OCI-LY1 (cell line): ENCODE measurements at regions not wholly inside any gene's neighbourhood (a gene's known extent, or its start where the extent isn't known, plus 50 kb on each side); places are given as distances from the start of the nearest gene placed in this dataset.

ENCODE experiments used
- H2AFZ ChIP-seq: fragments of 200-600 bp; sonication (generic), shearing (Covaris generic); 2 replicates; pipeline ENCODE4 v1.6.0; 2014; ENCODE audit warnings: antibody characterized with exemption, mild to moderate bottlenecking, low read length
- H3F3A ChIP-seq: fragments of 200-600 bp; sonication (generic), shearing (Covaris generic); 2 replicates; pipeline ENCODE4 v1.6.0; 2014; ENCODE audit warnings: mild to moderate bottlenecking, antibody characterized with exemption, low read length, moderate library complexity; ENCODE audit not compliant: insufficient read depth
- H3K27ac ChIP-seq: fragments of 200-600 bp; sonication (generic); 2 replicates; pipeline ENCODE4 v1.5.1; 2014; ENCODE audit warnings: low read length, mixed run types, mild to moderate bottlenecking, low read depth; ENCODE audit not compliant: poor library complexity, severe bottlenecking
- H3K27me3 ChIP-seq: fragments of 200-600 bp; sonication (generic); 2 replicates; pipeline ENCODE4 v1.6.0; 2014; ENCODE audit warnings: antibody characterized with exemption, mild to moderate bottlenecking, low read length, moderate library complexity; ENCODE audit not compliant: insufficient read depth
- H3K36me3 ChIP-seq: fragments of 200-600 bp; sonication (generic); 2 replicates; pipeline ENCODE4 v1.6.1; 2014; ENCODE audit warnings: mild to moderate bottlenecking, antibody characterized with exemption, low read length, moderate library complexity, mixed read lengths; ENCODE audit not compliant: insufficient read depth
- H3K4me1 ChIP-seq: fragments of 200-600 bp; sonication (generic); 2 replicates; pipeline ENCODE4 v1.5.1; 2014; ENCODE audit warnings: mild to moderate bottlenecking, low read length, moderate library complexity; ENCODE audit not compliant: insufficient read depth, severe bottlenecking
- H3K4me2 ChIP-seq: fragments of 200-600 bp; sonication (generic), shearing (Covaris generic); 2 replicates; pipeline ENCODE4 v1.6.1; 2014; ENCODE audit warnings: low read length
- H3K4me3 ChIP-seq: fragments of 200-600 bp; sonication (generic); 2 replicates; pipeline ENCODE4 v1.5.1; 2014; ENCODE audit warnings: low read length, low read depth, mild to moderate bottlenecking, mixed read lengths; ENCODE audit not compliant: poor library complexity, severe bottlenecking
- H3K79me2 ChIP-seq: fragments of 200-600 bp; shearing (Covaris generic); 2 replicates; pipeline ENCODE4 v1.6.1; 2016; ENCODE audit warnings: mixed run types, low read length, mixed read lengths; ENCODE audit not compliant: insufficient read depth
- H3K9ac ChIP-seq: fragments of 200-600 bp; sonication (generic), shearing (Covaris generic); 2 replicates; pipeline ENCODE4 v1.6.1; 2014; ENCODE audit warnings: mild to moderate bottlenecking, low read length, mixed read lengths
- H3K9me2 ChIP-seq: fragments of 200-600 bp; sonication (generic), shearing (Covaris generic); 2 replicates; pipeline ENCODE4 v1.6.1; 2014; ENCODE audit warnings: low read depth, mild to moderate bottlenecking, low read length, mixed read lengths
- H3K9me3 ChIP-seq: fragments of 200-600 bp; shearing (Covaris generic); 2 replicates; pipeline ENCODE4 v1.6.1; 2014; ENCODE audit warnings: low read length, mixed read lengths
- H4K20me1 ChIP-seq: fragments of 200-600 bp; sonication (generic), shearing (Covaris generic); 2 replicates; pipeline ENCODE4 v1.6.0; 2016; ENCODE audit warnings: mild to moderate bottlenecking, low read length; ENCODE audit not compliant: insufficient read depth
- CTCF ChIP-seq: fragments of 200-600 bp; sonication (generic), shearing (Covaris generic); IDR thresholded peaks from 2 replicates; pipeline ENCODE4 v1.5.1; 2017; ENCODE audit warnings: mild to moderate bottlenecking, antibody characterized with exemption, low read length, moderate library complexity, mixed read lengths
- EZH2 ChIP-seq: fragments of 200-600 bp; sonication (generic), shearing (Covaris generic); IDR thresholded peaks from 2 replicates; pipeline ENCODE4 v1.8.0; 2017; ENCODE audit warnings: borderline replicate concordance, mixed run types, mild to moderate bottlenecking, antibody characterized with exemption, low read length, moderate library complexity, mixed read lengths

DNA sequence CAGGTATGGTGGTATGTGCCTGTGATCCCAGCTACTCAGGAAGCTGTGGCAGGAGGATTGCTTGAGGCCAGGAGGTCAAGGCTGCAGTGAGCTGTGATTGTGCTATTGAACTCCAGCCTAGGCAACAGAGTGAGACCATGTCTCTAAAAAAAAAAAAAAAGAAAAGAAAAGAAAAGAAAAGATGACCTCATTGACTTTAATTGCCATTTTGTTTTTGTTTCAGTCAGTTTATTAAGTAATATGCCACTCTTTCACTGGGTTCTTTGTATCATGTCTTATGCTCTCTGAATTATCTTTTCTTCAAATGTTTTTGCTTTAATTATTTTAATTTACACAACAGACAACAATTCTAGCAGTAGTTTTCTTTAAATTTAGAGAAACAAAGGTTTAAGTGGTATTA, 293.8 kb downstream of the TSHZ3 start:
- H3K9ac ChIP-seq, result no peak overlapping the region
- no peak overlapping the region for H3K4me3 ChIP-seq
- H3K79me2 ChIP-seq, result no peaks in the 10 kb centered on the region

DNA sequence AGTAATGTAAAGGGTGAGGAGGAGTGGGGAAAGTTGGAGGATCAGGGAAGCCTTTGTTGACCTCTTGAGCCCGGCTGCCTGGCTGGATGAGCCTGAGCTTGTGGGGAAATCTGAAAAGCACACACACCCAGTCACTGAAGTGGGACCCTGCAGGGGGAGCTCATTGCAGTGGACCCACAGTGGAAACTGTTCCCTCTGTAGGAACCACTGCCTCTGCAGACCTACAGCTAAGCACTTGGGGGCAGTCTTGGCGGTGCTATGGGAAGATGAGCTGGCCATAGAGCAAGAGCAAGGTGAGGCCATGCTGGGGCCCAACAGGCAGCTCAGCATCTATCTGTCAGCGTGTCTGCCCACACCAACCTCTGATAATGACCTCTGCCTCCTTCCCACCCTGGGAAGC, 294.8 kb downstream of the TSHZ3 start:
- H2AFZ ChIP-seq, result no peak overlapping the region
- H3K4me1 ChIP-seq, result no peaks in the 10 kb centered on the region
- H3K27ac ChIP-seq, result no peak overlapping the region
- no peaks in the 10 kb centered on the region for H3K9me3 ChIP-seq
- no peaks in the 10 kb centered on the region for H4K20me1 ChIP-seq
- no peaks in the 10 kb centered on the region for H3K79me2 ChIP-seq
- no peaks in the 10 kb centered on the region for H3K36me3 ChIP-seq
- H3F3A ChIP-seq, result no peaks in the 10 kb centered on the region
- no peaks in the 10 kb centered on the region for H3K9me2 ChIP-seq
- H3K9ac ChIP-seq, result no peak overlapping the region
- H3K4me3 ChIP-seq, result no peak overlapping the region
- no peak overlapping the region for H3K4me2 ChIP-seq
- no peaks in the 10 kb centered on the region for H3K27me3 ChIP-seq
- TF ChIP-seq EZH2 (no peak), CTCF (peak; percentile 38; the same call in 1 of the 2 replicates)

More for the DNA sequence above, 293.8 kb downstream of the TSHZ3 start:
- Histone ChIP-seq H4K20me1 (no peaks in the 10 kb centered on the region), H3K36me3 (no peaks in the 10 kb centered on the region), H3K4me1 (no peaks in the 10 kb centered on the region), H3K27me3 (no peaks in the 10 kb centered on the region), H3F3A (no peaks in the 10 kb centered on the region), H3K9me3 (no peaks in the 10 kb centered on the region), H2AFZ (no peak overlapping the region), H3K27ac (no peak overlapping the region), H3K4me2 (no peak overlapping the region), H3K9me2 (no peaks in the 10 kb centered on the region)
- no peak for TF ChIP-seq EZH2
- TF ChIP-seq CTCF, result no peak

GRCh38 chr19:31049431-31049830, 299.8 kb downstream of the TSHZ3 start:
- no peaks in the 10 kb centered on the region for H3K79me2 ChIP-seq
- H3K27me3 ChIP-seq, result no peaks in the 10 kb centered on the region
- H2AFZ ChIP-seq, result no peak overlapping the region
- no peak overlapping the region for H3K4me3 ChIP-seq
- no peaks in the 10 kb centered on the region for H3K4me1 ChIP-seq
- H3K9me2 ChIP-seq, result no peaks in the 10 kb centered on the region
- no peak overlapping the region for H3K4me2 ChIP-seq
- no peak for TF ChIP-seq EZH2
- TF ChIP-seq CTCF, result no peak
- no peak overlapping the region for H3K27ac ChIP-seq
- H3F3A ChIP-seq, result no peaks in the 10 kb centered on the region
- H3K36me3 ChIP-seq, result no peaks in the 10 kb centered on the region
- no peaks in the 10 kb centered on the region for H4K20me1 ChIP-seq
- H3K9me3 ChIP-seq, result no peaks in the 10 kb centered on the region
- H3K9ac ChIP-seq, result no peak overlapping the region
